WTC11 (cell line): ENCODE measurements at regions not wholly inside any gene's neighbourhood (a gene's known extent, or its start where the extent isn't known, plus 50 kb on each side); places are given as distances from the start of the nearest gene placed in this dataset.

Source experiments
- ATF3 ChIP-seq: sonication (generic); formaldehyde crosslinking; conservative IDR thresholded peaks from 2 replicates; pipeline ENCODE4 v1.8.1; 2022; ENCODE audit warnings: mild to moderate bottlenecking, missing genetic modification reagents
- CREB1 ChIP-seq: sonication (generic); formaldehyde crosslinking; IDR thresholded peaks from 2 replicates; pipeline ENCODE4 v1.8.0; 2023; ENCODE audit warnings: mild to moderate bottlenecking, missing genetic modification reagents
- CTCF ChIP-seq: fragments of 200-600 bp; IDR thresholded peaks from 2 replicates; pipeline ENCODE4 v1.8.0; 2022; ENCODE audit warnings: antibody characterized with exemption
- ESRRA ChIP-seq: sonication (generic); formaldehyde crosslinking; IDR thresholded peaks from 2 replicates; pipeline ENCODE4 v1.8.1; 2022; ENCODE audit warnings: mild to moderate bottlenecking, missing genetic modification reagents, borderline replicate concordance
- JUN ChIP-seq: sonication (generic); formaldehyde crosslinking; IDR thresholded peaks from 2 replicates; pipeline ENCODE4 v1.8.0; 2023; ENCODE audit warnings: mild to moderate bottlenecking, missing genetic modification reagents
- NR1H2 ChIP-seq: sonication (generic); formaldehyde crosslinking; IDR thresholded peaks from 2 replicates; pipeline ENCODE4 v1.9.0; 2021; ENCODE audit warnings: mild to moderate bottlenecking, moderate library complexity, missing genetic modification reagents
- PRDM15 ChIP-seq: sonication (generic); formaldehyde crosslinking; IDR thresholded peaks from 2 replicates; pipeline ENCODE4 v1.8.0; 2022; ENCODE audit warnings: missing genetic modification reagents
- ZNF263 ChIP-seq: sonication (generic); formaldehyde crosslinking; IDR thresholded peaks from 2 replicates; pipeline ENCODE4 v1.8.1; 2022; ENCODE audit warnings: low read depth, mild to moderate bottlenecking, moderate library complexity, missing genetic modification reagents
- ZNF396 ChIP-seq: fragments of 250-450 bp; sonication (Bioruptor Pico); IDR thresholded peaks from 2 replicates; pipeline ENCODE4 v1.8.0; 2021; ENCODE audit warnings: mild to moderate bottlenecking, moderate library complexity, borderline replicate concordance
- TF ChIP-seq, protein P1 (sequence below): sonication (generic); formaldehyde crosslinking; IDR thresholded peaks from 2 replicates; pipeline ENCODE4 v1.8.0; 2022; ENCODE audit warnings: mild to moderate bottlenecking, missing genetic modification reagents
- TF ChIP-seq, protein P2 (sequence below): sonication (generic); formaldehyde crosslinking; IDR thresholded peaks from 2 replicates; pipeline ENCODE4 v1.8.0; 2022; ENCODE audit warnings: mild to moderate bottlenecking, missing genetic modification reagents

GRCh38 chr1:216932424-216932823 lies 209.2 kb upstream of the ESRRG start:
- no peak for TF ChIP-seq NR1H2 (CRISPR knock-in tag)
- TF ChIP-seq PRDM15 (CRISPR knock-in tag) = no peak
- TF ChIP-seq, protein P1, sequence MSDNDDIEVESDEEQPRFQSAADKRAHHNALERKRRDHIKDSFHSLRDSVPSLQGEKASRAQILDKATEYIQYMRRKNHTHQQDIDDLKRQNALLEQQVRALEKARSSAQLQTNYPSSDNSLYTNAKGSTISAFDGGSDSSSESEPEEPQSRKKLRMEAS (CRISPR knock-in tag) = no peak
- TF ChIP-seq ZNF263 (CRISPR knock-in tag) = no peak
- TF ChIP-seq, protein P2, sequence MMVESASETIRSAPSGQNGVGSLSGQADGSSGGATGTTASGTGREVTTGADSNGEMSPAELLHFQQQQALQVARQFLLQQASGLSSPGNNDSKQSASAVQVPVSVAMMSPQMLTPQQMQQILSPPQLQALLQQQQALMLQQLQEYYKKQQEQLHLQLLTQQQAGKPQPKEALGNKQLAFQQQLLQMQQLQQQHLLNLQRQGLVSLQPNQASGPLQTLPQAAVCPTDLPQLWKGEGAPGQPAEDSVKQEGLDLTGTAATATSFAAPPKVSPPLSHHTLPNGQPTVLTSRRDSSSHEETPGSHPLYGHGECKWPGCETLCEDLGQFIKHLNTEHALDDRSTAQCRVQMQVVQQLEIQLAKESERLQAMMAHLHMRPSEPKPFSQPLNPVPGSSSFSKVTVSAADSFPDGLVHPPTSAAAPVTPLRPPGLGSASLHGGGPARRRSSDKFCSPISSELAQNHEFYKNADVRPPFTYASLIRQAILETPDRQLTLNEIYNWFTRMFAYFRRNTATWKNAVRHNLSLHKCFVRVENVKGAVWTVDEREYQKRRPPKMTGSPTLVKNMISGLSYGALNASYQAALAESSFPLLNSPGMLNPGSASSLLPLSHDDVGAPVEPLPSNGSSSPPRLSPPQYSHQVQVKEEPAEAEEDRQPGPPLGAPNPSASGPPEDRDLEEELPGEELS (CRISPR knock-in tag) = no peak
- no peak for TF ChIP-seq CTCF
- TF ChIP-seq JUN (CRISPR knock-in tag) = no peak
- TF ChIP-seq ESRRA (CRISPR knock-in tag) = no peak
- TF ChIP-seq ATF3 = no peak
- no peak for TF ChIP-seq CREB1
- TF ChIP-seq ZNF396 (CRISPR knock-in tag) = no peak
